ENCODE measurements at regions not wholly inside any gene's neighbourhood (a gene's known extent, or its start where the extent isn't known, plus 50 kb on each side); places are given as distances from the start of the nearest gene placed in this dataset.

DNA sequence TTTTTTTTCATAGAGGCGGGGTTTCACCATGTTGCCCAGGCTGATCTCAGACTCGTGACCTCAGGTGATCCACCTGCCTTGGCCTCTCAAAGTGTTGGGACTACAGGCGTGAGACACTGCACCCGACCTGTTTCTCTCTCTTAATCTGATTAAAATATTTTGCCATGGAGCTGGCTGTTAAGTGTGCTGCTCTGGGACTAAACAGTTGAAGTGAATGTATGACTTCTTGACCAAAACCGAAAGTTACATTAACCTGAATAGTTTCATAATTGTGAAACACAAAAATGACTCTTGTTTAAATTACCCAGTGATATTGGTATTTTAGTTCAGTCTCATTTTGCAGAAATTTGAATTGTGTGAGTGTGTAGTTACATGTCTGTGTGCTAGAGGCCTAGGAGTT, 2548.6 kb downstream of the PCDH7 start:
- no peaks in the 10 kb centered on the region for H3K9me3 ChIP-seq
- no peak overlapping the region for H3K4me3 ChIP-seq
- no peak for FAIRE-seq
- no peak for ATAC-seq
- no peak overlapping the region for H3K27ac ChIP-seq
- whole genome bisulfite sequencing (ENCODE audit: missing lambda C conversion rate) = 28% methylated on average over 5 of the region's 5 CpGs
- no peaks in the 10 kb centered on the region for H3K4me1 ChIP-seq
- H3K4me2 ChIP-seq = no peak overlapping the region; the same call in 2 of the 3 replicates
- DNase-seq (ENCODE audit: low read depth in 1 of 2, low spot score in 1 of 2) = no peak
- POLR2A ChIA-PET = no interaction called here
- no peak for TF ChIP-seq HOXA7 (CRISPR knock-in tag; IDR thresholded peaks at IDR 0.05)
- no peak for TF ChIP-seq NPAS2 (CRISPR knock-in tag; IDR thresholded peaks at IDR 0.05; ENCODE audit: borderline replicate concordance)
- CTCF ChIA-PET = no interaction called here

DNA sequence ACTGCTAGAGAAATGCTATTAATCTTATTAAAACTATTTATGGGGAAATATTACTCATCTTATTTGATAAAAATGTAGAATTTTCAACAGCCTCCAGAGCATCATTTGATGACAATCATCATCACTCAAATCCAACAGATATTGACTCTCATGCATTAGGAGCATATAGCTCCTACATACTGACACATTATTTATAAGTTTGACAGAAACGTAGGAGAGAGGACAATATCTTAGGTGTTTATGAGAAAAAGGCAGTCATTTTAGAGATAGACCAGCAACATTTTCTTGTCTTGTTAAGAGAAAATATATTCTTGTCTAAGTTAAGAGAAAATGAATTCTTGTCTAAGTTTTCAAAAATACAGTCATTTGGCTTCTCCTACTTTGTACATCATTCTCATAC, 2550.2 kb downstream of the PCDH7 start:
- ChIA-PET POLR2A (no interaction called here), CTCF (no interaction called here)
- DNase-seq (ENCODE audit: low read depth in 1 of 2, low spot score in 1 of 2) = no peak
- ATAC-seq = no peak
- Histone ChIP-seq H3K27ac (no peak overlapping the region), H3K4me2 (no peak overlapping the region), H3K4me1 (no peaks in the 10 kb centered on the region), H3K4me3 (no peak overlapping the region), H3K9me3 (no peaks in the 10 kb centered on the region)
- no peak for FAIRE-seq
- TF ChIP-seq GATA3 (IDR thresholded peaks at IDR 0.05; ENCODE audit: borderline replicate concordance) = no peak
- no peak for TF ChIP-seq ZC3H11A (IDR thresholded peaks at IDR 0.05)
- no peak for TF ChIP-seq CHD4 (IDR thresholded peaks at IDR 0.05; ENCODE audit: borderline replicate concordance)
- no peak for TF ChIP-seq SMC3 (IDR thresholded peaks at IDR 0.05)
- no peak for TF ChIP-seq NFE2L2 (conservative IDR thresholded peaks at IDR 0.05; ENCODE audit: low read length)
- TF ChIP-seq NPAS2 (CRISPR knock-in tag; IDR thresholded peaks at IDR 0.05; ENCODE audit: borderline replicate concordance) = no peak
- no peak for TF ChIP-seq MAFK (IDR thresholded peaks at IDR 0.05; ENCODE audit: partially characterized antibody)
- no peak for TF ChIP-seq RCOR1 (IDR thresholded peaks at IDR 0.05; ENCODE audit: low read depth, low read length)
- TF ChIP-seq, protein P1, sequence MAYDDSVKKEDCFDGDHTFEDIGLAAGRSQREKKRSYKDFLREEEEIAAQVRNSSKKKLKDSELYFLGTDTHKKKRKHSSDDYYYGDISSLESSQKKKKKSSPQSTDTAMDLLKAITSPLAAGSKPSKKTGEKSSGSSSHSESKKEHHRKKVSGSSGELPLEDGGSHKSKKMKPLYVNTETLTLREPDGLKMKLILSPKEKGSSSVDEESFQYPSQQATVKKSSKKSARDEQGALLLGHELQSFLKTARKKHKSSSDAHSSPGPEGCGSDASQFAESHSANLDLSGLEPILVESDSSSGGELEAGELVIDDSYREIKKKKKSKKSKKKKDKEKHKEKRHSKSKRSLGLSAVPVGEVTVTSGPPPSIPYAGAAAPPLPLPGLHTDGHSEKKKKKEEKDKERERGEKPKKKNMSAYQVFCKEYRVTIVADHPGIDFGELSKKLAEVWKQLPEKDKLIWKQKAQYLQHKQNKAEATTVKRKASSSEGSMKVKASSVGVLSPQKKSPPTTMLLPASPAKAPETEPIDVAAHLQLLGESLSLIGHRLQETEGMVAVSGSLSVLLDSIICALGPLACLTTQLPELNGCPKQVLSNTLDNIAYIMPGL (CRISPR knock-in tag; IDR thresholded peaks at IDR 0.05; ENCODE audit: borderline replicate concordance) = no peak
- TF ChIP-seq BHLHE40 (IDR thresholded peaks at IDR 0.05; ENCODE audit: low read depth, low read length) = no peak
- TF ChIP-seq HOXA7 (CRISPR knock-in tag; IDR thresholded peaks at IDR 0.05) = no peak
- TF ChIP-seq KDM5A (IDR thresholded peaks at IDR 0.05) = no peak
- TF ChIP-seq NR3C1 (IDR thresholded peaks at IDR 0.05) = no peak
- no peak for TF ChIP-seq CEBPB (IDR thresholded peaks at IDR 0.05)
- no peak for TF ChIP-seq CBX8 (IDR thresholded peaks at IDR 0.05)
- TF ChIP-seq, protein P2, sequence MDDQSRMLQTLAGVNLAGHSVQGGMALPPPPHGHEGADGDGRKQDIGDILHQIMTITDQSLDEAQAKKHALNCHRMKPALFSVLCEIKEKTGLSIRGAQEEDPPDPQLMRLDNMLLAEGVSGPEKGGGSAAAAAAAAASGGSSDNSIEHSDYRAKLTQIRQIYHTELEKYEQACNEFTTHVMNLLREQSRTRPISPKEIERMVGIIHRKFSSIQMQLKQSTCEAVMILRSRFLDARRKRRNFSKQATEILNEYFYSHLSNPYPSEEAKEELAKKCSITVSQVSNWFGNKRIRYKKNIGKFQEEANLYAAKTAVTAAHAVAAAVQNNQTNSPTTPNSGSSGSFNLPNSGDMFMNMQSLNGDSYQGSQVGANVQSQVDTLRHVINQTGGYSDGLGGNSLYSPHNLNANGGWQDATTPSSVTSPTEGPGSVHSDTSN (IDR thresholded peaks at IDR 0.05) = no peak
- TF ChIP-seq EP300 (IDR thresholded peaks at IDR 0.05) = no peak
- no peak for TF ChIP-seq ZSCAN20 (CRISPR knock-in tag; IDR thresholded peaks at IDR 0.05)
- 10% methylated on average over 1 of the region's 1 CpG for WGBS (ENCODE audit: missing lambda C conversion rate)

DNA sequence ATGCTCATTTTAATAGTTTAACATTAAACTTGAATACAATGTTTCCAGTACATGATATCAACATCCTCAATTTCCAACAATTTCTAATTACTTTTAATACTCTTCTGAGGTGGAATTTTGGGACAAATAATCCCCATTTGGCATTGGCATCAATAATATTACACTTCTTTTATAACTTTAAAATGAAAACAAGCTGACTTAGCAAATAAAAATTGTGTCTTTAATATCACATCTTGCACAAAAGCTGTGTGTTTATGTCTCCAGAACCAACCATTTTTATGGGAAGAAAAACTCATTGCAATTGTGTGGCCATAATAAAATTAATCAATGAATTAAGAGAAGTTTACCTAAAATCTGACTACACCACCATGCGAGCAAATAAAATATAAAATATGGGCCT, 2552.6 kb downstream of the PCDH7 start:
- FAIRE-seq (no peak), ATAC-seq (no peak), DNase-seq (ENCODE audit: low read depth in 1 of 2, low spot score in 1 of 2) (no peak)
- POLR2A ChIA-PET = no interaction called here
- Histone ChIP-seq H3K27ac (no peak overlapping the region), H3K4me1 (no peaks in the 10 kb centered on the region), H3K9me3 (no peaks in the 10 kb centered on the region), H3K4me3 (no peak overlapping the region), H3K4me2 (no peak overlapping the region)
- CTCF ChIA-PET = no interaction called here
- WGBS (ENCODE audit: missing lambda C conversion rate) = 61% methylated on average over 1 of the region's 1 CpG
- TF ChIP-seq MAFK (IDR thresholded peaks at IDR 0.05; ENCODE audit: partially characterized antibody) = peak; percentile 78
- TF ChIP-seq TFCP2L1 (CRISPR knock-in tag; IDR thresholded peaks at IDR 0.05) = no peak
- TF ChIP-seq, protein P1 (CRISPR knock-in tag; IDR thresholded peaks at IDR 0.05; ENCODE audit: borderline replicate concordance) = no peak
